Activated CD4-positive, alpha-beta T cell treated with anti-CD3 and anti-CD28 coated beads, Interleukin-2, amount 50 U/mL, for 1 hour (primary cell): ENCODE measurements at regions not wholly inside any gene's neighbourhood (a gene's known extent, or its start where the extent isn't known, plus 50 kb on each side); places are given as distances from the start of the nearest gene placed in this dataset.

Source experiments
- DNase-seq: peaks from one replicate; pipeline ENCODE4 v3.0.0-alpha.2; 2020

DNA sequence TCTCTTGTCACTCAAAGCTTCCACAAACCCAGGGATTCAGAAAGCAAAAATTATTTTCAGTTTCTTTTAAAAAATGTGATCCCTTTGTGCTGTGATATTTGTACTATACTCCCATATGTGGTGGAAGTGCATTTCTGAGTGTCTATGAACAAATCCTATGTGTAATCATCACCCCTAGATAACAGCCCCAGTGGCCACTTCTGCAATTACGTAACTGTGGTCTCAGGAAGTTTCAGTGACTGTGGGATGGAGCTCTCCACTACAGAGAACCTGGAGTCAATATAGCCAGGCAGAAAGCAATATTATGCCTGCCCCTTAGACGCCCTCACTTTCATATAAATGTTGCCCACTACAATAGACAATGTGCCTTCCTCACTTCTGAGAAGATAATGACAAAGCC, 1101.7 kb upstream of the GHITM start:
- no peak for DNase-seq

DNA sequence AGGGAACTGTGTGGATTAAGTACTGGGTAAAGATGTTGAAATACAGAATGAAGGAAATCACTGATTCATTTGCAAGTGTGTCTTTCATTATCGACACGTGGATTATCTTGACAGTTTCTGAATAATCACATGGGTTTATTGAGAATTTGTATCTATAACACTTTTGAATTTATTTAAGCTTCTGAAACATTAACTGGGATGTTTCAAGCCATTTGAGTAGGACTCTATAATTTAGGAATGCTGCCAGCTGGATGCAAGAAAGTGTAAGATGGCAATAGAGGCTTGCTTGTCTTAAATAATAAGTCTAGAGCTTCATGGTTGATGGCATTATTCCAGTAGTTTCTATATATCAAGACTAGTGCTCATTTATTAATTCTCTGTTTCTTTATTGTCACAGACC, 1100.7 kb upstream of the GHITM start:
- DNase-seq: no peak

DNA sequence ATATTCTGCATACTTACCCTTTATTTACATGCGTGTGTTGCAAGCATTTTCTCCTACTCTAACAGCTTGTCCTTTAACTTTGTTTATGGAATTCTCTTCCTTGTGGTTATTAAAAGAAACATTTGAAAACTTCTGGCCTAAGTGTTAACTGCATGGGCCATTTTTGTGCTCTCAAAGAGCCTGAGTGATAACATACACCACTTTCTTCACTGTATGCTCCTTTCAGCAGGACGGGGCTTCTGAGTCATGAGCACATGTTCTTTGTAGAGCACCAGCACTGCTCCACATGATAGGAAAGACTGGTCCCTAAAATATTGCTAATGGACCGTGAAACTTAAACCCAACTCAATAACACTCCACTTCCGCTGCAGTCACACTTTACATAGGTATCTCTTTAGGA, 1093.6 kb upstream of the GHITM start:
- no peak for DNase-seq

DNA sequence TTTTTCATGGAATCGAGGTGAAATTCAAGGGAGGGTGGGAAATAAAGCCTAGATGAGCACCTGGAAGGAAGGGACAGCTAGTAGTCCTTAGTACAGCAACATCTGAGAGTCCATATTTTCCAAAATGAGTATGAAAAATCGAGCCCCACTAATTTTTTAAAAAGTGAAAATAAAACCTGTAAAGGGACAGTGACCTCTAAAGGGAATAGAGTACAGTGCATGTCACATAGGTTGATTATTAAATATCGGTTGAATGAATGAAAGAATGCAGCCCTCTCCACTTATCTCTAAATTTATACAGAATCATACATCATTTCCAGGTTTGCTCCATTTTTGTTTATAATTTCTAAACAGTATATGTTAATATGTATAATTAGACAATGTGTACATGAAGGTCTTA, 1088.5 kb upstream of the GHITM start:
- DNase-seq: no peak

DNA sequence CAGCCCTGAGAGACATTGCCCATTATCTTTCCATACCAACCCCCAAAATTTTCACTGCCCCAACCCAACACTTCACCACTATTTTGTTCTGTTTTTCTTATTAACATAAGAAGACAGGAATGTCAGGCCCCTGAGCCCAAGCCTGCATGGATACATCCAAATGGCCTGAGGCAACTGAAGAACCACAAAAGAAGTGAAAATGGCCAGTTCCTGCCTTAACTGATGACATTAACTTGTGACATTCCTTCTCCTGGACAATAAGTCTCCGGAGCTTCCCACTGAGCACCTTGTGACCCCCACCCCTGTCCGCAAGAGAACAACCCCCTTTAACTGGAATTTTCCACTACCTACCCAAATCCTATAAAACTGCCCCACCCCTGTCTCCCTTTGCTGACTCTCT, 1076.4 kb upstream of the GHITM start:
- DNase-seq: no peak

DNA sequence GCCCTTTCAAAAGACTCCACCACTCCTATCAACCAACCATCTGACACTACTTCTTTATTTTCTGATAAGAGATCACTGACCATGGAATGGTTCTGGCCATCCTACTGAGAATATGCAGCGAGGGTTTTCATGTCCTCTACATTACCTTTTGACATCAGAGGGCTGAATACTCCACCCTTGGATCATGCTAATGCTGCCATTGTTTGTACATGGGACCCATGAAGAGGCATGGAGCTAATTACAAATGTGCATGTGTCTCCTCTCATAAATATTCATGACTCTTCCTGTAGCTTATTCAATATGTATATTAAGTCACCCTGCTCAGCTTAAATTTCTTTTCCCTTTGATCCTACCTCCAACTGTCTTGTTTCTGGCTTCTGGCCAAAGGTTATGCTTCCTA, 1065.8 kb upstream of the GHITM start:
- no peak for DNase-seq

DNA sequence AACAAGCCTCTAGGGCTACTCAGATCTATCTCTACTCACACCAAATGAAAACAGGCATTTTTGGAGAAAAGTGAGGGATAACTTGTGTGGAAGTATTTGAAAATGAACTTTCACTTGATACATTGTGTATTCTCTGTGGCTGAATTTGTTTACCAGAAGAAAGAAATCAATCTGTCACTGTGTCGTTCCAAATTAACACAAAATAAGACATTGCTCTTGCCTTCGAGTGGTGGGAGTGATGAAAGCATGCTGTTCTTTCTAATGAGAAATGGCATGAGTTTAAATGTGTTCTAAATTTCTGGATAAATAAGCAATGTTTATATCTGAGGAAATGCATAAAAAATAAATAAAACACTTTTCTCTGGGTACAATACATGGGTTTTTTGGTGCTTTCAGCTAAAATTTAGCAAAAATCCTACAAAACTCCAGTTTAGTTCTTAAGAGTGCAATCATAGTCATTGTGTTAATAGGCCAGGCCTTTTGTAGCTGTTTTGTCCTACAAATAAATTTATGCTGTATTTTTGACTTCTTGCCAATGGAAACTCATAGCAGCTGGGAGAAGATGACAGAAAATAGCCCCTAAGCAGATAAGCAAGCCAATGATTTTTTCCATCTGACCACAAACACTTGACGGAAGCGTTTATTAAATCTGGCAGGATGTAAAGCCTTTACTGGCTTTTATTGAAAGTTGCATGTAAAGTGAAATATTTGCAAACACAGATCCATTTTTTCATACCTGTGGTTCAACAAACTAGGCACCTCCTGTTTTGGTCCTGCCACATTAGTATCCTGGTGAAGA, 1064.1 kb upstream of the GHITM start:
- DNase-seq: no peak

DNA sequence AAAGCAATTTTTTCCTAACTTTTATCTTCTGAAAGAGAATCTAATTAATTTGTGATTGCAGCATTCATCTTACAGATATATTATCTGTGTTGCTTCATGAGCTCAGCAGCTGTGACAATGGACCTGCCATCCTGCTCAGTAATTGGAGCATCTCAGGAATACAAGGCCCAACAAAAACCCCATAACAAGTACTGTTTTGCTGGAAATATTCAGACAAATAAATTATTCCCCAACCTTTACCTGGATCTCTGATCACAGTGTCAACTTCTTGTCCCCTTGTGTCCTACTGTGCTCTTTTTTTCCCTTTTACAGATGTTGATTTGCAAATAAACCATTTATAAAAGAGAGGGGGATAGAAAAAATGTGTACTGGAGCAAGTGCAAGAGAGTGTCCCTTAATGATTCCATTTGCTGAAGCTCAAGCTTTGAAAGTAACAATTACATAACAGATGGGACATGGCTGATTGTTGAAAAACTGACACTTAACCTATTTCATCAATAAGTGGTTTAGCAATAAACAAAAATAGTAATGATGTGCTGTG, 1063.4 kb upstream of the GHITM start:
- no peak for DNase-seq

DNA sequence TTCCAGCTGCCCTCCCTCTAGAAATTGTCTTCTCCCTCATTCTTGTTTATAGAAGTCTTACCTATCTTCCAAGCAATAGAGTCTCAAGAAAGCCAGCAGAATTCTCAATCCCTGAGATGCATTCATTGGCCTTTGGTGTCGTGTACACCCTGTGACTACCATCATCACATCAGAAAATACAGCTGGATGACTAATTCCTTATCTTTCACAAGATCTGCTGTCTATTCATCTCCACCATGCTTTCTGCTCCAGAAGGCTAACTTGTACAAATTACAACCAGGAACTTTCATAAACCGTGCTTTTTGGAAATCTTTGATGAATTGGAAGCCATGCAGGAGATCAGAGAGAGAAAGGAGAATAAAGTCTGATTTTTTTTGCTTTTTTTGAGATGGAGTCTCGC, 1062.9 kb upstream of the GHITM start:
- no peak for DNase-seq

DNA sequence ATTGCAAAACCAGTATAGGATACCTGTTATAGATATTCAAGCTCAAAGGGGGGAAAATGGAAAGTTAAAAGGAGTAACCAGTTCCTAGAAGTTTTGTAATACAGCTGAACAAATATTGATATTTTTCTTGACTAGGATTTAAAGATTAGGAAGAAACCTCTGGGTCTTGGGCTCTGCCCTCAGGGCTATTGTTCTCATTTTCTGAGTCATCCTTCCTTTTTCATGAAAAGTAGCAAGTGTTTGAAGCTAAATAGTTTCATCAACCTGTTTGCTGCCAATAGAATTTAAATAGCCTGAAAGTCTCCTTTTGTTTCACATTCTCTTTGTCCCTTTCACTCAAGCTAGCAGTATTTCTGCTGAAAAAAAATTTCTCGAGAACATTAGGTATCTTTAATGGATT, 1061.1 kb upstream of the GHITM start:
- DNase-seq: no peak

DNA sequence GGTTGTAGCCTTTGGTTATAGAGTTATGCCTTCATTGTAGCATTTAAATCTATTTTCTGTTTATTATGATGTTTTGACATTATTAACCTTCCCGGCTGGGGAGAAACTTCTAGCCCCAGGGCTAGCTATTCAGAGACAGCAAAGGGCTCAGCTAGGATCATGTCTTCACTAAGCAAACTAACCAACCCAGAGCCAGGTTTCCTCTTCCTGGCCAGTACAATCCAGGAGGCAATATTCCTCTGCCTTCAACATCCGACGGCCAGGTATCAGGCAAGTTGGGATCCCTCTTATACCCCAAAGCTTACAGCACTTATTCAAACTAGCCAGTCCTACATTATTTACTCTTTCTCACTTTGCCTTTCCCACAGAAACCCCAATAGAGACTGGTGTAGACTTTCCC, 1060.7 kb upstream of the GHITM start:
- no peak for DNase-seq

DNA sequence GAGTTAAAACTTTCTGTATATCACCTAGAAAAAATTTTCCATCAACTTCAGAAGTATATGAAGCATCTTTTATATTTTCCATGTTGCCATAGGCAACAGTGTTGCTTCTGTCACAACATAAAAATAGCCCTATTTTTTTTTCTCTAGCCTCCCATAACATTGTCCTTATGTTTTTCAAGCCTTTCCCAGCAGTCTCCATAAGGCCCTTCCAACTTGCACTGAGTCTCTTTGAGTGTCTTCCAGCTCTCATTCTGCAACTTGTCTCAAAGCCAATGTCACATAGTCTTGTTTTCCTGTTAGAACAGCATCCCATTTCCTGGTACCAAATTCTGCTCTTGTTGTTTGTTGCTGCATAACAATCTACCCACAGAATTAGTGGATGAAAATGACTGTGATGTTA, 1055.5 kb upstream of the GHITM start:
- no peak for DNase-seq

DNA sequence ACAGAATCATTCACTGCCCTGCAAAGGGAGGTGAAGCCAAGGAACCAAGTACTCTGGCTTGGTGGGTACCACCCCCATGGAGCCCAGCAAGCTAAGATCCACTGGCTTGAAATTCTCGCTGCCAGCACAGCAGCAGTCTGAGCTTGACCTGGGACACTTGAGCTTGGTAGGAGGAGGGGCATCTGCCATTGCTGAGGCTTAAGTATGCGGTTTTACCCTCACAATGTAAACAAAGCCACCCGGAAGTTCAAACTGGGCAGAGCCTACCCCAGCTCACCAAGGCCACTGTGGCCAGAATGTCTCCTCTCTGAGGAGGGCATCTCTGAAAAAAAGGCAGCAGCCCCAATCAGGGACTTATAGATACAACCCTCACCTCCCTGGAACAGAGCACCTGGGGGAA, 1050.0 kb upstream of the GHITM start:
- DNase-seq: no peak

DNA sequence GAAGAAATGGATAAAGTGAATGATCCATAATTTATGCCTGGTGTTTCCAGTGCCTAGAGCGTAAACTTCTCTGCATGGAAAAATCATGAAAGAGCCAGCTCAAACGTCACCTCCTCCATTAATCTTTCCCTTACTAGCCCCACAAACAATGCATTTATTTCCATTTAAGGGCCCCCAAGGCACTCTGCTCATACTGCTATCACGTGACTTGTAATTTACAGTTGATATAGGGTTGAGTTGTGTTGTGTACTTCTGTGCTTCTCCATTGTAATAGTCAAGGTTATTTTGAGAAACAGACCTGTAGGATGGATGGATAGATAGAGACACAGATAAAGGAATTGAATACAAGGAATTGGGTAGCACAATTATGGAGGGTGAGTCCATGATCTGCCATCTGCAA, 1034.7 kb upstream of the GHITM start:
- DNase-seq: no peak

DNA sequence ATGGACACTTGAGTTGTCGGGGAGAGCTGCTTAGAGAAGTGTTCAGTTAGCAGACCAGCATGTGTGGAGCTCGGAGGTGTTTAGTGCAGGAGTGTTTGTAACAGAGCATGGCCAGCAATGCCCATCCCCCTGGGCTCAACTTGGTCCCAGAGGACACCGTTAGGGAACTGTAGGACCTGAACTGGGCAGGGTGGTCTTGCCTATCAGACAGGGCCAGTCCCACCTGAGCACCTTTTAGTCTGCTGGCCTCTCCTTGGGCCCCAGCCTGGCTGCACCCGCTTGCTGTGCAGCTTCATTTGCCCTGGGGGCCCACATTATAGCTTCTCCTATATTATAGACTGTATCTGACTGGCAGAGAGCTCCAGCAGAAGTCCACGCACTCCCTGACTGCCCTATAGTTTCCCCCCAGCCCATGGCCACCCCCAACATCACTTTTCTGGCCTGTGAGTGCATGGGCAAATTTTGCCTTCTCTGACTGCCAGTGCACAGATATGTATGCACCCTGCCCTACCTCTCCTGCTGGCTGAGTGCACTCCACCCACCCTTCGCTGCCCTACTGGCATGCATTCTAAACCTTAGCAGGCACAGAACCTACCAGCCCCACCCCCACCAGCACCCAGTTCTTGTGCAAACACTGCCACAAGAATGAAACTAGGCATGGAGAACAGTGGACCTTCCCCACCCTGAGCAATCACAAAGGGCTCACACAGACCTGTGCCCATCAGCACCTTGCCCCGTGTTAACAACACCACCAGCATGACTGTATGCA, 1030.6 kb upstream of the GHITM start:
- DNase-seq: no peak

DNA sequence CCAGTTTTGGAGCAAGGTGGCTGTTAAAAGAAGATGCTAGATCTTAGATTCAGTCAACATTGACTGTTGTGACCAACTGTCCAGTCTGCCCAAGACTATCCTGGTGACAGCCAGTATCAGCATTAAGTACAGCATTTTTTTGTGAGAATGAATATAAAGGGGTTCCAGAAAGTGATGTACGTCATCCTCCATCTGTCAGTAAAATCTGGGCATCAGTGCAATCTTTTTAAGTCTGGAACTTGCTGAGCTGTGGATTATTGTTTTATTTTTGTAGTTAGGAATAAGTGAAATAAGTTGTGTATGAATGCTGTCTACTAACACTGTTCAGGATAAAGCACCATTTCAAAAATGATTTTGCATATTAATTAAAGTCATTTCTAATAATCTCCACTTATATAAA, 1020.0 kb upstream of the GHITM start:
- DNase-seq: no peak

DNA sequence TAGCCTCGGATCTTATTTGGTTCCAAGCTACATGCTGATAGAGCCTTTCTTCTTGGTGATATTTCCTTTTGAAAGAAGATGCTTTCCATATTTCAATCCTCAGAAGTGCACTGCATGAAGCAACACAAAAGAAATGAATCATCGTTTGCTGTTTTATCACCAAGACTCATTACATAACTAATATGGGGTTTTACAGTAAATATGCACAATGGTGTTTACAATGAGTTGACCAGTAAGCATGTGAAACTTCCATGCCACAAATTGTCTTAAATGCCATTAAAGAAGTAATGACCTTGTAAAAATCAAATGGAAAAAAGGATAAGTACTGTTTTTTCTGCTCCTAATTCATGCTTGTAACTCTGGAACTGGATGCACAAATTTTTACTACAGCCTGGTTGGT, 1017.0 kb upstream of the GHITM start:
- no peak for DNase-seq

DNA sequence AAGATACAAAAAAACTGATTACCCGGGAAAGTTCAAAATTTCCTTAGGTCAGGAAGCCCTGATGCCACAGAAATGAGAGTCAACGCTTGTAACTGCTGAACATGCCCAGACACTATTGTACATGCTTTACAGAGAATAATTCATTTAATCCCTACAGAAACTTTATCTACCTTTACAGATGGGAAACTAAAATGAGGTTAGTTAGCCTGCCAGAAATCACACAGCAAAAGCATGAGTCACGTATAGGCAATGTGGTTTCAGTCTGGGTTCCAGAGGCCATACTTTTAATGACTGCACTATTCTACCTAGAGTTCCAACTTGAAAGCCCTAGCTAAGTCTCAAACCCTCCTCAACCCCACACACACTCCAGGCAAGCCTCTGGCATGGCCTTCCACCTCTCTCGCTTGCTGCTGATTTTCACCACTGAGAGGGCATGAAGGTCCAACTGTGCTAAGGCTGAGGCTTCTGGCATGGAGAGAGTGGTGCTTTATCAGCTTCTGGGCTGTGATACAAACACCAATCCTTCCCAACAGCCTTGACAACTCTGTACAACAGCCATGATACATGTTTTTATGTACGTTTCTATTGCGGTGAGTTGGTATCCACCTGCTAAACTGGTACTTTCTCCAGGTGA, 1011.2 kb upstream of the GHITM start:
- no peak for DNase-seq

DNA sequence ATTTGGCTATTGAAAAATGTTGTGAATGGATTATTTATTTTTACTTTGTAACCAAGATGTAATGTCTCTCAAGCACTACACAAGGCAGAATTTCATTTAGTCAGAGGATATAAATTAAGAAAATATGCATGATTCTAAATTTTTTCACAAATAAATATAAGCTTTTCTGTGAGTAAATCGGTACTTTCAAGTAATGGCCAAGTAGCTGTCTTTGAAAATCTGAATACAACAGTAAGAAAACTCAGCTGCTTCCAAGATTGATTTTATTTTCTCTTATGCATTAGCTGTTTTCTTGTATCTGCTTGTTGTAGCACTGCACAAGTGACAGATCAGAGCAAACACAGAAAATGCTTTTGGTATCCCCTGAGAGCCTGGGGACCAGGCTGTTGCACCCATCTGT, 998.5 kb upstream of the GHITM start:
- DNase-seq: no peak

DNA sequence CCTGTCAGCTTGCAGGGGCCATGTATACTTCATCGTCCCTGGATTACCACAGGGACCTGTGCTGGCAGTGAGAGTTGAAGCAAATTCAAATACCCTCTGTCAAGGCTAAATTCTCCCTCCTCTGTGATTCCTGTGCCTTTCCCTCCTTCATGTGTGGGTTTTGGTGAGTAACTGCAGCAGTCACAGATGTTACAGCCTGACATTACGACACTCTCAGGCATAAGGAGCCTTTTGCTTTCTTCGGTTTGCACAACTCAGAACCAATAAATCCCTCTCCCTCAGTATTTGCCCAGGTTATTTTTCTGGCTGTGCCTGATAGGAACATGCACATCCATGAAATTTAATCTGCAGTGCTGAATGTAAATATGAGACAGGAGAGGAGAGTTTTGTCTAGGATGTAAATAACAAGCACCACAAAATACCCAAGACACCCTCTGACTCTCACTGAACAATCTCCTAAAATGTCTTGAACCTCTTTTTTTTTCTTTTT, 997.2 kb upstream of the GHITM start:
- DNase-seq: no peak

DNA sequence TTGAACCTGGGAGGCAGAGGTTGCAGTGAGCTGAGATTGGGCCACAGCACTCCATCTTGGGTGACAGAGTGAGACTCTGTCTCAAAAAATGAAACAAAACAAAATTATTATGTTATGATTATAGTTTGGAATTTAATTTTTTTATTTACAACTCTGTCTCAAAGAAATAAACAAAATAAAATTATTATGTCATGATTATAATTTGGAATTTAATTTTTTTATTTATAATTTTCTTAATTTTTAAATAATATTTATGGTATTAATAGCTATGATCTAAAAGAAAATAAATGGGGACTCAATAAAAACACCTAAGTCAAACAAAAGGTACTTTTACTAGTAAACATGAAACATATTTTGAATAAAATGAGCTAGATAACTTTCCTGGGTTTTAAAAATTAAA, 994.8 kb upstream of the GHITM start:
- DNase-seq: no peak

DNA sequence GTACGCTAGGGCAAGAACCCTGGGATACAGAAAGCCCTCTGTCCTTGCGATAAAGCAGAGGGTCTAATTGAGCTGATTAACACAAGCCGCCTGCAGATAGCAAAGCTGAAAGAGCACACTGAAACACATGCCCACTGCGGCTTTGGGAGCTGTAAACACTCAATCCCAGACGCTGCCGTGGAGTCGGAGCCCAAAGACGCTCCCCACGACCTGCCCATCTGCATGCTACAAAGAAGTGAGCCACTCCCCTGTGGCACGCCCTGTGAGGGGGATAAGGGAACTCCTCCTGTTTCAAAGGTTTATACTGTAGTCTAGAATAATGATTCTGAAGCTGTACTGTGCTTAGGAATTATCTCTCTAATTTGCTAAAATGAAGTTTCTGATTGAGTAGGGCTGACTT, 985.6 kb upstream of the GHITM start:
- DNase-seq: no peak

DNA sequence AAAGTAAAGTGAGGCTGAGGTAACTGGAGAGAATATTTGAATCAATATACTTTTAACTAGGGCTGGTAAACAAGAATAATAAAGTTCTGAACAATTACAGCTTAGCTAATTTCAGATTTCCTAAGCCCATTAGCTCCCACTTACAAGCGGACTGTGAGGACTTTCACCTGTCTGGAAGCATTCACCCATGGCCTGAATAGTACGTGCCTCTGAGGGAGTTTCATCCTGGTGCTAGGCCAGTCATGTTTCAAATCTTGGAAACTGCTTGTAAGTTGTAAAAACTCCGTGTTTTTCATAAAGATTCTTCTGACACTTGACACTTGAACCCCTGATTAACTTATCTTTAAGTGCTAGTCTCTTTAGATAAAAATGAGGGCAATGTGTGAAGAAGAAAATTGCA, 975.2 kb upstream of the GHITM start:
- no peak for DNase-seq

DNA sequence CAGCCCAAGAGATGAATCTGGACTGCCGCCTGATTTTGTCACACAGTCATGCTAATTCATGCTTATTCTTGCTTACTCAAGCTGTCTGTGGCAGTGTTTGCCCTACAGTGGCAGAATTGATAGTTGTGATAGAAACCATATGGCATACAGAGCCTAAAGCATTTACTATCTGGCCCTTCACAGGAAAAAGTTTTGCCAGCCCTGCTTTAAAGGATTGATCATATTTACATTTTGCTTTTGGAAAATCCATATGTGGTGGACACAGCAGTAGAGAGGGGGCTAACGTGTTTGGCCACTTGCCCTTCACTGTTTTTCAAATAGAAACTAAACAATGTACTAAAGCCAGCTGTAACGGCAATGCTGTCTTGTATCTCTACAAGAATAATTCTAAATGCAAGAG, 974.0 kb upstream of the GHITM start:
- DNase-seq: no peak
